ENCODE measurements at regions not wholly inside any gene's neighbourhood (a gene's known extent, or its start where the extent isn't known, plus 50 kb on each side); places are given as distances from the start of the nearest gene placed in this dataset.
"Not testable (repeated sequence)": the region's sequence is repeated elsewhere in the genome, so short reads cannot be mapped to it uniquely, and the experiment has no call there.

GRCh38 chr13:65677906-65678305, 1552.2 kb downstream of the PCDH9 start:
- Histone ChIP-seq H3K4me2 (ENCODE audit: low read depth, low read length, poor library complexity, severe bottlenecking) (no peak overlapping the region), H3K9ac (ENCODE audit: low read depth, low read length, poor library complexity, severe bottlenecking) (no peak overlapping the region)

DNA sequence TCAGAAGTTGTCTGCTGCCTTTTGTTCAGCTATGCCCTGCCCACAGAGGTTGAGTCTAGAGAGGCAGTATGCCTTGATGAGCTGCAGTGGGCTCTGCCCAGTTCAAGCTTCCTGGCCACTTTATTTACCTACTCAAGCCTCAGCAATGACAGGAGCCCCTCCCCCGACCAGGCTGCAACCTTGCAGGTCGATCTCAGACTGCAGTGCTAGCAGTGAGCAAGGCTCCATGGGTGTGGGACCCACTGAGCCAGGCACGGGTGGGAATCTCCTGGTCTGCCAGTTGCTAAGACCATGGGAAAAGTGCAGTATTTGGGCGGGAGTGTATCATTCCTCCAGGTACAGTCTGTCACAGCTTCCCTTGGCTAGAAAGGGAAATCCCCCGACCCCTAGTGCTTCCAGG, 1554.8 kb downstream of the PCDH9 start:
- not testable (repeated sequence) for H3K36me3 ChIP-seq (ENCODE audit: insufficient read depth, low read length); H4K20me1 ChIP-seq (ENCODE audit: insufficient read depth, low read length, poor library complexity, severe bottlenecking); H3K4me3 ChIP-seq (ENCODE audit: low read length, poor library complexity, severe bottlenecking); H3K9me2 ChIP-seq (replicated peaks; ENCODE audit: low read depth, low read length); H3K27me3 ChIP-seq (ENCODE audit: insufficient read depth, low read length, poor library complexity, severe bottlenecking); H3K9me3 ChIP-seq (ENCODE audit: insufficient read depth, low read depth, low read length); H3K79me2 ChIP-seq (ENCODE audit: insufficient read depth, low read length); H3K4me2 ChIP-seq (ENCODE audit: low read depth, low read length, poor library complexity, severe bottlenecking); H3K4me1 ChIP-seq (ENCODE audit: insufficient read depth, low read length, poor library complexity, severe bottlenecking); H3K9ac ChIP-seq (ENCODE audit: low read depth, low read length, poor library complexity, severe bottlenecking); H2AFZ ChIP-seq (ENCODE audit: low read length); H3F3A ChIP-seq (ENCODE audit: low read depth)

More at GRCh38 chr13:65677906-65678305, 1552.2 kb downstream of the PCDH9 start:
- H3K9me2 ChIP-seq (replicated peaks; ENCODE audit: low read depth, low read length): no peaks in the 10 kb centered on the region
- H3K27me3 ChIP-seq (ENCODE audit: insufficient read depth, low read length, poor library complexity, severe bottlenecking): no peaks in the 10 kb centered on the region
- H3K36me3 ChIP-seq (ENCODE audit: insufficient read depth, low read length): no peaks in the 10 kb centered on the region
- no peaks in the 10 kb centered on the region for H3K9me3 ChIP-seq (ENCODE audit: insufficient read depth, low read depth, low read length)
- no peak overlapping the region for H3K4me3 ChIP-seq (ENCODE audit: low read length, poor library complexity, severe bottlenecking)
- no peaks in the 10 kb centered on the region for H4K20me1 ChIP-seq (ENCODE audit: insufficient read depth, low read length, poor library complexity, severe bottlenecking)
- TF ChIP-seq EZH2phosphoT487 (IDR thresholded peaks at IDR 0.05; ENCODE audit: borderline replicate concordance): no peak
- TF ChIP-seq, protein P1, sequence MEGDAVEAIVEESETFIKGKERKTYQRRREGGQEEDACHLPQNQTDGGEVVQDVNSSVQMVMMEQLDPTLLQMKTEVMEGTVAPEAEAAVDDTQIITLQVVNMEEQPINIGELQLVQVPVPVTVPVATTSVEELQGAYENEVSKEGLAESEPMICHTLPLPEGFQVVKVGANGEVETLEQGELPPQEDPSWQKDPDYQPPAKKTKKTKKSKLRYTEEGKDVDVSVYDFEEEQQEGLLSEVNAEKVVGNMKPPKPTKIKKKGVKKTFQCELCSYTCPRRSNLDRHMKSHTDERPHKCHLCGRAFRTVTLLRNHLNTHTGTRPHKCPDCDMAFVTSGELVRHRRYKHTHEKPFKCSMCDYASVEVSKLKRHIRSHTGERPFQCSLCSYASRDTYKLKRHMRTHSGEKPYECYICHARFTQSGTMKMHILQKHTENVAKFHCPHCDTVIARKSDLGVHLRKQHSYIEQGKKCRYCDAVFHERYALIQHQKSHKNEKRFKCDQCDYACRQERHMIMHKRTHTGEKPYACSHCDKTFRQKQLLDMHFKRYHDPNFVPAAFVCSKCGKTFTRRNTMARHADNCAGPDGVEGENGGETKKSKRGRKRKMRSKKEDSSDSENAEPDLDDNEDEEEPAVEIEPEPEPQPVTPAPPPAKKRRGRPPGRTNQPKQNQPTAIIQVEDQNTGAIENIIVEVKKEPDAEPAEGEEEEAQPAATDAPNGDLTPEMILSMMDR (conservative IDR thresholded peaks at IDR 0.05; ENCODE audit: low read length): no peak
- H3F3A ChIP-seq (ENCODE audit: low read depth): no peaks in the 10 kb centered on the region
- H3K4me1 ChIP-seq (ENCODE audit: insufficient read depth, low read length, poor library complexity, severe bottlenecking): no peaks in the 10 kb centered on the region
- H3K79me2 ChIP-seq (ENCODE audit: insufficient read depth, low read length): no peaks in the 10 kb centered on the region
- no peak overlapping the region for H2AFZ ChIP-seq (ENCODE audit: low read length)

GRCh38 chr13:65670014-65670625, 1560.0 kb downstream of the PCDH9 start:
- no peaks in the 10 kb centered on the region for H3K9me2 ChIP-seq (replicated peaks; ENCODE audit: low read depth, low read length)
- H3K4me2 ChIP-seq (ENCODE audit: low read depth, low read length, poor library complexity, severe bottlenecking): no peak overlapping the region
- no peaks in the 10 kb centered on the region for H4K20me1 ChIP-seq (ENCODE audit: insufficient read depth, low read length, poor library complexity, severe bottlenecking)
- H3K27me3 ChIP-seq (ENCODE audit: insufficient read depth, low read length, poor library complexity, severe bottlenecking): no peaks in the 10 kb centered on the region
- no peaks in the 10 kb centered on the region for H3K4me1 ChIP-seq (ENCODE audit: insufficient read depth, low read length, poor library complexity, severe bottlenecking)
- TF ChIP-seq EZH2phosphoT487 (IDR thresholded peaks at IDR 0.05; ENCODE audit: borderline replicate concordance): no peak
- TF ChIP-seq, protein P1 (conservative IDR thresholded peaks at IDR 0.05; ENCODE audit: low read length): no peak
- no peak overlapping the region for H3K4me3 ChIP-seq (ENCODE audit: low read length, poor library complexity, severe bottlenecking)
- H3F3A ChIP-seq (ENCODE audit: low read depth): no peaks in the 10 kb centered on the region
- H3K9ac ChIP-seq (ENCODE audit: low read depth, low read length, poor library complexity, severe bottlenecking): no peak overlapping the region
- H3K79me2 ChIP-seq (ENCODE audit: insufficient read depth, low read length): no peaks in the 10 kb centered on the region
- peaks cover 8% of the 10 kb centered on the region; the same call in 1 of the 2 replicates for H3K9me3 ChIP-seq (ENCODE audit: insufficient read depth, low read depth, low read length)
- H2AFZ ChIP-seq (ENCODE audit: low read length): no peak overlapping the region
- no peaks in the 10 kb centered on the region for H3K36me3 ChIP-seq (ENCODE audit: insufficient read depth, low read length)

DNA sequence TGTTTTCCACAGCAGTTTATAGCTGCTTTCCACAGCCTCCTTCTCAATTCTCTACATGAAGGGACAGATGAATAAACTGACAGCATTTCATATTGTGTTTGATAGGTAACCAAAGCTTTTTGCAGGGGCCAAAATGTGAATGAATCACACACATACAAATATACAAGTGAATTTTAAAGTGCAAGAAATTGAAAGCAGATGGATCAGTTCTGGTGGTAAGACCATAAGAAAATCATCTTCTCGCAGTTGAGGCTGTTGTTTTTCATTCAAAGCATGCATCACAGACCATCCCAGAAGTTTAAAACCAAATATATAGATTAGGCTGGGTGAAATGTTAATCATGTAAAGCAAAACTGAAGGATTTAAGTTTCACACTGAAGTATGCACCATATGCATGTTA, 1569.4 kb downstream of the PCDH9 start:
- TF ChIP-seq, protein P1 (conservative IDR thresholded peaks at IDR 0.05; ENCODE audit: low read length): no peak
- no peak for TF ChIP-seq EZH2phosphoT487 (IDR thresholded peaks at IDR 0.05; ENCODE audit: borderline replicate concordance)
- Histone ChIP-seq H3K9me3 (ENCODE audit: insufficient read depth, low read depth, low read length) (no peaks in the 10 kb centered on the region), H4K20me1 (ENCODE audit: insufficient read depth, low read length, poor library complexity, severe bottlenecking) (no peaks in the 10 kb centered on the region), H3K79me2 (ENCODE audit: insufficient read depth, low read length) (no peaks in the 10 kb centered on the region), H3K9ac (ENCODE audit: low read depth, low read length, poor library complexity, severe bottlenecking) (no peak overlapping the region), H3K36me3 (ENCODE audit: insufficient read depth, low read length) (no peaks in the 10 kb centered on the region), H3K4me3 (ENCODE audit: low read length, poor library complexity, severe bottlenecking) (no peak overlapping the region), H3F3A (ENCODE audit: low read depth) (no peaks in the 10 kb centered on the region), H3K4me2 (ENCODE audit: low read depth, low read length, poor library complexity, severe bottlenecking) (no peak overlapping the region), H3K4me1 (ENCODE audit: insufficient read depth, low read length, poor library complexity, severe bottlenecking) (no peaks in the 10 kb centered on the region), H3K27me3 (ENCODE audit: insufficient read depth, low read length, poor library complexity, severe bottlenecking) (no peaks in the 10 kb centered on the region), H2AFZ (ENCODE audit: low read length) (no peak overlapping the region), H3K9me2 (replicated peaks; ENCODE audit: low read depth, low read length) (no peaks in the 10 kb centered on the region)

Measured in Loucy (cell line).